ENCODE measurements at regions not wholly inside any gene's neighbourhood (a gene's known extent, or its start where the extent isn't known, plus 50 kb on each side); places are given as distances from the start of the nearest gene placed in this dataset.

- intact Hi-C loops (cut with DNase I) = no loop called here
- DNase-seq (ENCODE audit: missing footprints) (no peak), ATAC-seq (no peak)
Measured at GRCh38 chr9:81191222-81191621, 498.1 kb downstream of the TLE1 start.

DNA sequence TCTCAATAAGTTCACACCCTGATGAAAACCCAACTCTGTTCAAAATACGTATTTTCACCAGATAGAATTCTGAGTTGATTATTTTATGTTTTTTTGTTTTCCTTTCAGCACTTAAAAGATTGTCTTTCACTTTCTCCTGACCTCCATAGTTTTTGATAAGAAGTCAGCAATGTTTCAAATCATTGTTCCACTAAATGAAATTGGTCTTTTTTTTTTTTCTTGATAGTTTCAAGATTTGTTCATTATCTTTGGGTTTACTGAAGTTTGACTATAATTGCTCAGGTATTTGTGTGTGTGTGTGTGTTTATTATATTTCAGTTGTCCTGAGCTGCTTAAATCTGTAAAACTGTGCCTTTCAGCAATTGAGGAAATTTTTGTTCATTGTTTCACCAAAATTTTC lies 498.7 kb downstream of the TLE1 start:
- DNase-seq (ENCODE audit: missing footprints) (no peak), ATAC-seq (no peak)
- intact Hi-C loops (cut with DNase I) = no loop called here

DNA sequence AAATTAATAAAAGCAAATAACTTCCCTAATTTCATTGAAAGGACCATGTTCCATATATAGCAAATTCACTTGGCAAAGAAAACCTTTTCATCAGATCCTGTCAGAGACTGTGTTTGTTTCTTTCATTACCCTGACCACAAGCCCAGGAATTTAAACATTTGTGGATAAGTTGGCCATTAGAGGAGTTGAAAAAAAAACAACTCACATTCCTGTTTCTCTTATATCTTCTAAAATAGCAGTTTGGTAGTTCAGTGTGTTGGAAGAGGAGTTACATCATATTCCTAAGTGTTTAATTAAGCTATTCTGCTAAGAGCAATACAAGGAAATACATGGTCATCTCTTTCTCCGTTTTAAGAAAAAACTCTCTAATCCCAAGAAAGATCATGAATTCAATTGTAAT lies 505.6 kb downstream of the TLE1 start:
- ATAC-seq = no peak
- intact Hi-C loops (cut with DNase I) = no loop called here
- DNase-seq (ENCODE audit: missing footprints) = no peak

DNA sequence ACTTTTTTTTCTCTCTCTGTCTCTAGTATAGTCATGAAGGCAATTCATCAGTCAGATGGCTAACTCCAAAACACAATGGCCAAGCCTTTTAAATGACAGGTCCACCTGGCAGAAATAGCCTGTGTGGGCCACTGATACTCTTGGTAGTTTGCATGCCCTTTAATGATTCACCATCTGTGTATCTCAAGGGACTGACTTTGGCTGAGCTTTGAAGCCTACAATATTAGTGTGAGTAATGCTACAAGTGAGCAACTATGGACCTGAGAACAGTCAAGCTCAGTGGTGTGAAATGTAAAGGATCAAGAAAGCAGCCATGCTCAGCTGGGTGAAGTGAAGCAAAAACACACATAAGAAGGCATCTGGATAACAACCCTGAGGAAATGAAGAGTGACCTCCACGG lies 506.9 kb downstream of the TLE1 start:
- ATAC-seq (no peak), DNase-seq (ENCODE audit: missing footprints) (no peak)
- intact Hi-C loops (cut with DNase I) = no loop called here

DNA sequence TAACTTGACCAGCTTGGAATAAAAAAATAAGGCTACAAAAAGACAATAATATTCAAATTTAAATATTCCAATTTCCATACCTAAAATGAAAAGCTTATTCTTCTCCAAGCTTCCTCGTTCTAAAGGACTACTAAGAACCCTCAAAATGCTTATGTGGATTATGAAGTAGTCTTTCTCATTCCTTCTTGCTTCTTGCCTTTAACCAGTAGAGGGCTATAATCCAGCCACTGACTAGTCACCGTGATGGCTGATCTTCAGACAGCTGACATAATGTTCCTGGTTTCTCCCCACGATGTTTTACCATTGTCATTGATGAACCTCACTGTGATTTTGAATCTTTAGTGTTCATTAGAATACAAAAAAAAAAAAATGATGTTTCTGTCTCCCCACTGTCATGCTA lies 515.3 kb downstream of the TLE1 start:
- DNase-seq (ENCODE audit: missing footprints) (no peak), ATAC-seq (no peak)
- intact Hi-C loops (cut with DNase I) = no loop called here

GRCh38 chr9:81171689-81172088 lies 517.7 kb downstream of the TLE1 start:
- ATAC-seq (no peak), DNase-seq (ENCODE audit: missing footprints) (no peak)
- intact Hi-C loops (cut with DNase I) = no loop called here

GRCh38 chr9:81162361-81162760 lies 527.0 kb downstream of the TLE1 start:
- intact Hi-C loops (cut with DNase I) = no loop called here
- ATAC-seq = no peak

DNA sequence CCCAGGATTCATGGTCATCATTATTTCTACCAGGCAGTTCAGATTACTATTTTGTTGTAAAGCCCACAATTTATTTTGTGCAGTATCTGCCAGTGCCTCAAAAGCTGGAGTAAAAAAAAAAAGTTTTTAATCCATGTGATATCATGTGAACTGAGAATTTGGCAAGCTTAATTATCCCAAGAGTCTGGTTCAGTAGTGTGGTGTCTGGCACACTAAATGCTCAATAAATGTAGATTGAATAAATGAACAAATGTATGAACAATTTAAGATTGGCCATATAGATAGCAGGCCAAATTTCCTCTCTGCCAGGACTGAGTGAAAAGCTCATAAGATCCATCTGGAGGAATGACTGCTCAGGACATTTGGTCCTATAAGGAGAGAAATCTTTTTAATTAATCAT lies 533.0 kb downstream of the TLE1 start:
- ATAC-seq (no peak), DNase-seq (ENCODE audit: missing footprints) (no peak)
- intact Hi-C loops (cut with DNase I) = no loop called here

More at GRCh38 chr9:81162361-81162760, 527.0 kb downstream of the TLE1 start:
- no peak for DNase-seq (ENCODE audit: missing footprints)

GRCh38 chr9:81150016-81150625 lies 539.2 kb downstream of the TLE1 start:
- DNase-seq (ENCODE audit: missing footprints) = no peak
- intact Hi-C loops (cut with DNase I) = no loop called here
- no peak for ATAC-seq

DNA sequence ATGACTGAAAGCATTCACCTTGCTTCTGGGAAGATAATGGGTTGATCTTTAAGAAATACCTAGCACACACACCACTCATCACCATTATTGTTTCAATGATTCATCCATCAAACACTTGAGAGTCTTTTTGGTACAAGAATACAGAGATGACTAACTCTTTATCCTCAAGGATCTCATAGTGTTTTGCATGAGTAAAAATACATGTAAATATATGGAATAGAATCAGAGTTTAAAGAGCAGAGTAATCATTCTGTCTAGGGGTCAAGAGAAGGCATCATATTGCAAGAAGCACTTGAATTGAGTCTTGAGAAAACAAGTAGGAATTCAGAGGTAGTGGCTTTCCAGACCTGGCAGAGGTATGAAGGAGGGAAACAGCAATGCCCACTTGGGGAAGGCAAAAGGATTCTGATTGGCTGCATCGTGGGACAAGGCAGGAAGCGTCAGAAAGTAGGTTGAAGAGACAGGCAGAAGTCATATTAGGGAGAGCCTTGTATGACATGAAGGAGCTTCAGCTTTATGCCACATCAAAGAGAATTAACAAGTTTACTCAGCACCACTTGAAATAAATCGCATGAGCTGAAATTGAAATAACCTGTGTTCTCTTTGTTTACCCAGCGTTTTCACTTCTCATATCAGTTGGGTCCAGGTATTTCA lies 542.5 kb downstream of the TLE1 start:
- ATAC-seq (no peak), DNase-seq (ENCODE audit: missing footprints) (no peak)
- intact Hi-C loops (cut with DNase I) = no loop called here

DNA sequence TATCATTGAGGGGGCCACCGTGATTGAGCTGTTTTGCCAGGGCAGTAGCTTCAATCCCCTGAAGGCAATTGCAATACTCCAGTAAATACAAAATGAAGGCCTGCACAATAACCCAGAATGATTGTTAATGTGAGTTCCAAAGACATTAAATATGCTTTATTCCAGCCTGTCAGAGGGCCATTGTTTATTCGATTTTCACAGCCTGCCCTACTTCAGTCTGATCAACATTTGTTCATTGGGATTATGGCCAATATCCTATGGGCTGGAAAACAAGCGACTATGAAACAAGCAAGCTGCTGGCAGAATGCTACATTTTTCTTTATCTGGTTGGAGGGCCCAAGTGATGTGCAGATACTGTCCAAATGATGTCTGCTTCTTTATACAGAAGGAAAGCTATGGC lies 543.1 kb downstream of the TLE1 start:
- intact Hi-C loops (cut with DNase I) = no loop called here
- no peak for DNase-seq (ENCODE audit: missing footprints)
- ATAC-seq = no peak

DNA sequence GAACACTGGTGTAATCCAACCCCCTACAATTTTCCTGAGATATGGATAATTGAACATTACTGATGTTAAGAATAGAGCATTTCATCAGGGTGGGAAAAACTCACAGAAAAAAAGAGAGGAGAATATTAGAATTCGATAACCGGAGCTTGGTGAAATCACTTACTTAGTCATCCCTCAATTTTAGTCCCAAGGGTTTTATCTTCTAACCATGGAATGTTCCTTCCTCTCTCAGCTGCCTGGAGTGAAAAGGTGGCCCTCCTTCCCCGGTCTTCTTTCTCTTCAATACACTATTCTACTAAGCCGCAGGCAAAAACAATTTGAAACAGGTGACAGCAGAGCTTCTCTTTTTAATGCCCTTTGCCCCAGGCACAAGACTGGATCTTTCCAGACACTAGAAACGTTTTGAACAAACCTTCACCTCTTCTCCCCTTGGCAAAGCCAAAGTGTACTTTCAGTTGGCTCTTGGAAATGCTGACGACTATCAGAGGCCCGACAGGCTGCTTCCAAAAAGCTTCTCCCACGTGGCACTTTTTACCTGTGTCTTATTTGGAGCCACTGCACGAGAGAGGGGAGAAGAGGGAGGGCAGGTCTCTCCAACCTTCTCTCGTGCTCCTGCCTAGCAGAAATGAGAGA lies 543.9 kb downstream of the TLE1 start:
- ATAC-seq (no peak), DNase-seq (ENCODE audit: missing footprints) (no peak)
- intact Hi-C loops (cut with DNase I) = no loop called here

GRCh38 chr9:81141961-81142360 lies 547.4 kb downstream of the TLE1 start:
- ATAC-seq = no peak
- intact Hi-C loops (cut with DNase I) = no loop called here
- DNase-seq (ENCODE audit: missing footprints) = no peak

GRCh38 chr9:81137976-81138568 lies 551.3 kb downstream of the TLE1 start:
- intact Hi-C loops (cut with DNase I) = no loop called here
- DNase-seq (ENCODE audit: missing footprints) (no peak), ATAC-seq (no peak)

DNA sequence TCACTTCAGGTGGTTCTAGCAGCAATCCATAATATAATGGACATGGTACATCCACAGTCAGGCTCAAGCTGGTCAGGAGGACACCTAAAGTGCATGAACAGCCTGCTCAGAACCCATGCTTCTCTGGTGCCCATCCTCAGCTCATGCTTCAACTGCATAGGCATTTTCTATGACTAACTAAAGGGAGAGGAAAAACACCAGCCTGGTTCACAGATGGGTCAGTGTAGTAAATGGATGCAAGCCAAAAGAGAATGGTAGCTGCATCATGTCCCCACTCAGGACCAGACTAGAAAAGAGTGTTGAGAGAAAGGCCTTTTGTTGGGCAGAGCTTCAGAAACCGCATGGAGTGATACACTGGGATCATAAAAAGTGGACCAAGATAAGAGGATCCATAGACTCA lies 556.6 kb downstream of the TLE1 start:
- no peak for ATAC-seq

GRCh38 chr9:81132318-81132717 lies 557.0 kb downstream of the TLE1 start:
- intact Hi-C loops (cut with DNase I) = no loop called here
- ATAC-seq = no peak

More for the DNA sequence above, 556.6 kb downstream of the TLE1 start:
- intact Hi-C loops (cut with DNase I) = no loop called here
- no peak for DNase-seq (ENCODE audit: missing footprints)

GRCh38 chr9:81128701-81129100 lies 560.6 kb downstream of the TLE1 start:
- ATAC-seq (no peak), DNase-seq (ENCODE audit: missing footprints) (no peak)
- intact Hi-C loops (cut with DNase I) = no loop called here

More at GRCh38 chr9:81132318-81132717, 557.0 kb downstream of the TLE1 start:
- DNase-seq (ENCODE audit: missing footprints) = no peak

DNA sequence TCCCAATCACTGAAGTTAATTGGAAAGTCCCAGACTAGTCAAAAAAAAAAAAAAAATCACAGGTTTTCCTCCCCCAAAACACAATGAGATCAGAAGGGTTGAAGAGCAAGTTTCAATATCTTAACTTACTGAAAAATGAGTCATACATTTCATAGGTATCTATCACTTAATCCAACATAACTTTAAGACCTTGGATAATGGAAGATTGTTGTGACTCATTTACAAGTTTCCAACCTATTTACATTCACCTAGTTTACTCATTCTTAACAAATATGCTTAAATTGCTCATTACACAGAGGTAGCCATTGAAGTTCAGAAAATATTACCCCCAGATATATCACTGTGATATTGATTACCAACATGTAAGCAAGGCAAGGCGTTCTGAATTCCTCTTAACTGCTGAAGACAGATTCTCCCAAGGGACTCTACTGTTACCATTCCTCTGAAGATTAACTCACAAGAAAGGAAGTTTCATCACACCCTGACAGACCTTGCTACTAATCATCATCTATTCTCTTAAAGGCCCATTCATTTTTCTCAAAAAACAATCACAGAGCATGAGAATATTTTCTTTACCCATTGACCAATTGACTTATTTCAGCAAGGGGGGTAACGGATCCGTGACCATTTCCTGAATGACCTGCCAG lies 563.8 kb downstream of the TLE1 start:
- intact Hi-C loops (cut with DNase I) = no loop called here
- no peak for ATAC-seq
- DNase-seq (ENCODE audit: missing footprints) = no peak

- ATAC-seq (no peak), DNase-seq (ENCODE audit: missing footprints) (no peak)
- intact Hi-C loops (cut with DNase I) = no loop called here
Measured at GRCh38 chr9:81123526-81123925, 565.8 kb downstream of the TLE1 start.

DNA sequence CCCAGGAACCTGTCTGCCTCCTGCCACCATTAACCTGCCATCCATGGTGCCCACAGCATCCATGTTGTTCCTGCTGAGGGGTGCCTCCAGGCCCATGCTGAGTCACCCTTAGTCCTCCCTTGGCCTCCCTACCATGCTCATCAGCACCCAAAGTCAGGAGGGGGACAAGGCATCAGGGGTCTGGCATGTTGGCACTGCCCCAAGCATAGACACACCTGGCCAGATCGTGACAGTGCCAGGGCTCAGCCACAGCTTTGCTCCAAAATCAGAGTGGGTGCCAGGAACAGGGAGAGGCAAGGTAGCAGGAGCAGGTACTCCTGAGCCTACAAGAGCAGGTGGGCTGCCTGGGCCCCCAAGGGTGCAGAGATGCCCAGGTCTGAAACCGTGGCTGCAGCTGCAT lies 566.6 kb downstream of the TLE1 start:
- ATAC-seq = no peak
- intact Hi-C loops (cut with DNase I) = no loop called here

More for the DNA sequence above, 566.6 kb downstream of the TLE1 start:
- no peak for DNase-seq (ENCODE audit: missing footprints)
